ENCODE measurements at regions not wholly inside any gene's neighbourhood (a gene's known extent, or its start where the extent isn't known, plus 50 kb on each side); places are given as distances from the start of the nearest gene placed in this dataset.
"Not testable (repeated sequence)": the region's sequence is repeated elsewhere in the genome, so short reads cannot be mapped to it uniquely, and the experiment has no call there.

DNA sequence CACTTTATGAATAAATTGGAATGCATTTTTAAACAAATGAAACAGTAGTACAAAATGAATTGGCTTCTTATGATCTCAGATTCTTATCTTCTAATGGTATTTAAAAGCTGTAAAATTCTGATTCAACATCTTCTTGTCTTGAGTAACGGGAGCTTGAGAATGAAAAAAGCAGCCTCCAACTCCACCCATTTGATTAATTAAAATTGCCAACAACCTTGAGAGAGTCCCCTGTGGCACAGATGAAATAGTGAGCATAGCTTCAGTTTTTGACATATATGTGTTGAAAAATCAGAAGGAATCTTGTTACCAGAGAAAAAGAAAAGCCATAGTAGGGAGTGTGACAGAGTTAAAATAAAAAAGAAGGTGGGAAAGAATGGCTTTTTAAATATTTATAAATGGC is 1426.1 kb upstream of the CDH8 start:
- peak; percentile 13 for DNase-seq

DNA sequence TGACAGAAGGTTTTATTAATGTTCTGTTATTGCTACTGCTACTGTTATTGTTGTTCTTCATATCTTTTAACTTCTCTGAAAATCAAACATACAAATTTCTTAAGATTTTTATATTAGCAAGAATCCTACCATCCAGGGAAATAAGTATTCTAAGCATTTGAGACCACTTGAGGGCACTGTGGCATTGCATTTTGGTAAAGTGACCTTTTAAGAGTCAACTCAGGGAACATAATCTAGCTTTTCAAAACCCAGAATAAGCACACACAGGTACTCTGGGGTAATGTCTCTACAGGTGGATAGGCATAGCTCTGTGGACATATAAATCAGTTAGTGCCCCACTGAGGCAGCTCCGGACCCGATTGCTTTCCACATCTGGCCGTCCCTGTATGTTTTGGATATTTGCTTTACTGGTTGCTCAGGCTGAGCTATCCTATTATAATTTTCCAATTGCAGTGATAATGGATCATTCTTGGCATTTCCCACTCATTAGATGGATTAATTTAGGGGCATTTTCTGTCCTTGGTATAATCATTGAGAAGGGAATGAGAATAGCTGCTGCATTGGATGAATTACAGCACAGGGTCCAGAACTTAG is 1425.1 kb upstream of the CDH8 start:
- DNase-seq: peak; percentile 60

DNA sequence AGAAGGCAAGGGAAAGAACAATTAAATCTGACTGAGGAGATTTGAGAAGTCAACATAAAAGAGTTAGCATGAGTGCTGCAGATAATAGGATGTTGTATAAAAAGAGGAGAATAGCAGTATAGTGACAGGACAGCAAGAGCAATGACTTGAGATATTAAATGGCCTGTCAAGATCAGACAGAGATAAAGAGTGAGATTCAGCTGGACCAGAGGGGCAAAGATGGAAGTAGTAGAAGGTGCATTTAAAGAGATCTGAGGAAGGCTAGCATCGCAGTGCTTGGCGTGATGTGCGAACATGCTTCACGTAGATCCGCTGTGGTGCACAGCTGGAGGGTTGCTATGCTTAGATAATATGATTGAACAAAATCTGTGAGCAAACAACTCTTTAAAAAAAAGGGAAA is 1422.6 kb upstream of the CDH8 start:
- DNase-seq: no peak

DNA sequence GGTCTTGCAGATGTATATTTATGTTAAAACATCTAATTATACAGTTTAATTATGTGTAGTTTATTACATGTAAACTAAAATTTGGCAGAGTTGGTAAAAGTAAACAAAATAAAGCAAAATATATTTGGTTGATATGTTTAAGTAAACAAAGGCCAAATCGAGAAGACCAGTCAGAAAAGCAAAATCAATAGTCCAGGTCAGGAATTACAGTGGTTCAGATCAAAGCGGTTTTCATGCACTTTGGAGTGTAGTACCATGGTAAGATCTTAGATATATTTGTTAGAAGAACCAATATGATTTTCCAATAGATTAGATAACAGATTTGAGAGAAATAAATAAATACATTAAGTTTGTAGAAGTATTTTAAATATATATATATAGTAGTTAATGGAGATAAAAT is 1421.6 kb upstream of the CDH8 start:
- no peak for DNase-seq

DNA sequence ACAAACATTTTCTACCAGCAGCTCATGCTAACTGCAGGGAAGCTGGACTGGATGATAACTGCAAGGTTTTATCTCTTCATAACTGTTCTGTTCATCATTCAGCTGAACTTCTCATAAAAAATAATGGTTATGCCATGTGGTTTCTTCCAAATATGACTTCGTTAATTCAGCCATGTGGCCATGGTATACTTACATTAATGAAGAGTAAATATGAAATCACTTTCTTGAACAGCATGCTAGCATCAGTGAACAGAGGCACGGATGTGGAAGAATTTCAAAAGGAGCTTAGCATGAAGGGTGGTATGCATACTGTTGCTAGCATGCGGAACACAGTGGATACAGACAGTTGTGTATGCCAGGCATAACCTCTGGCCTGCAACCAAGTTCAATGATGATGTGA is 1417.0 kb upstream of the CDH8 start:
- no peak for DNase-seq

DNA sequence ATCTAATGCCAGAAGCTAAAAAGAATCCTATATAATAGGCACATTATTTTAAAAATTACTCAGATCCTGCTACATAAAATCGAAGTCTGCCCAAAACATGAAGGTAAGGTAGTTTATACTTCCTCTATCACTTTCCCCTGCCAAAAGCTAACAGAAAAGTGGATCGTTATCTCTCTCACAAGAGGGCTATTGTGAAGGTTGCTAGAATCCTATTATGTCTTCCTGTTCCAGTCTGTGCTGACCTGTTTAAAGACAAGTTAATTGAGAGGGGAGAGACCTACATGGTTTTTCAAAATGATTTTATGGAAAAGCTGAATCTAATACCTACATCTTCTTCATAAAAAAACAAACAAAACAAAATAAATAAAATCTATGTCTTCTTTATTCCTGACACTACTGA is 1410.9 kb upstream of the CDH8 start:
- DNase-seq: no peak

DNA sequence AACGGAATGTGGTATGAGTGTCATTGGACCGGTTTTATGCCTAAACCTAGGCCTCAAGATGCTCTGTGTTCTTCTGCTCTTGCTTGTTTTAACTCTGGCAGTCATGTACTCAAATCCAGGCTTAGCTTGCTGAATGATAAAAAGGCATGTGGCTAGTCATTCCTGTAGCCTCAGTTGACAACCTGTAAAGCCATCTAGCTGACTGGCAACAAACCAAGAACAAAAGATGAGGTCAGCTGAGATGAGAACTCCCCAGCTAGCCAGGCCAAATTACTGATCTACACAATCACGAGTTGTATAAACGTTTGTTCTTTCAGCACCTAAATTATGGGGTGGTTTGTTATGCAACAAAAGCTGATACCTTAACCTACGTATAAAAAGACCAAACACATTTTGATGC is 1406.0 kb upstream of the CDH8 start:
- no peak for DNase-seq

DNA sequence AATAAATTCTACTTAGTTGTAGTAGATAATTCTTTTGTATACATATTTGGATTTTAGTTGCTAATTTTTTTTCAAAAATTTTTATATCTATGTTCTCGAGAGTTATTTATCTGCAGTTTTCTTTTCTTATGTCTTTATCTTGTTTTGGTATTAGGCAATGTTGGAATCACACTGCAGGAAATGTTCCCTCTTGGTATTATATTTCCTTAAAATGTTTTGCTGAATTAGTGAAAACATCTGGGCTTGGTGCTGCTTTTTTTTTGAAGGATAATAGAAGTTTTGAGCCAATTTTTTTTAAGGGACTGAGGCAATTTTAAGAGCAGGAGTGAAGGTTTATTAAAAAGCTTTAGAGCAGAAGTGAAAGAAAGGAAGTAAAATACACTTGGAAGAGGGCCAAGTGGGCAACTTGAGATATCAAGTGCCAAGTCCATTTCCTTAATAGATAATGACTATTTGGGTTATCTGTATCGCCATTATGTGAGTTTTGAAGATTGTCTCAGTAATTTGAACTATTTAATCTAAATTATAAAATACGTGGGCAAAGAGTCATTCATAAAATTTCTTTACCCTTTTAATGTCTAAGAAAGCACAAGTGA is 1390.1 kb upstream of the CDH8 start:
- DNase-seq: no peak

DNA sequence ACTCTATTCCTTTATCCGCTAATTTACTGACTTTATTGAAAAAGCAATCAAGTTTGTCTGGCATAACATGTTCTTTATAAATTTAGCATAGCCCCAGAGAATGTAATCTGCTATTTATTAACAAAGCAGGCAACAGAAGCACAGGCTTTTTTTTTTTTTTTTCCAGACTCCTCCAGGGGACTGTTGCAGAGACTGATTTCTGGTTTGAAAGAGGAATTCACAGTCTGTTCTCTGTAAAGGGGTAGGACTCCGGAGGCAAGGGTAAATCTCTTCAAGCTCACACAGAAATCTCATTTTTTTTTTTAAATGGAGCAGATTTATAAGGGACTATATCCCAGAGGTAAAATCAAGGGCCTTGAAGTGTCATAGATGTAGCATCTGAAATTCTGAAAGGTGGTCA is 1386.5 kb upstream of the CDH8 start:
- no peak for DNase-seq

DNA sequence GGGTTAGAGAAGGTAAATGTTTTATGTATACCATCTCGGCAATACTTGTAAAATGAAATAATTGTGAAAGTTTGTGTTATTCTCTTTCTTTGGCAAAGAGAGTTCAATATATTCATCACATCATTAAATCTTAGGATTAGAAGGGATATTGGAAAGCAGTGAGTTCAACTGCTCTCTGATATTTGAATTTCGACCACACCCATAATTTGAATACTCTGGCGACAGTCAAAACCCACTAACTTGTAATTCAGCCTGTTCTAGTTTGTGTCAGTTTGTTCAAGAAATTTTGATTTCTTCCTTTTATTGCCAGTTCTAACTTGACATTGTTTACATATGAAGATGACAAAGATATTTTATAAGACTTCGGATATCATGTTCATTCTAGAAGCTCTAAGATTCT is 1380.5 kb upstream of the CDH8 start:
- DNase-seq: no peak

DNA sequence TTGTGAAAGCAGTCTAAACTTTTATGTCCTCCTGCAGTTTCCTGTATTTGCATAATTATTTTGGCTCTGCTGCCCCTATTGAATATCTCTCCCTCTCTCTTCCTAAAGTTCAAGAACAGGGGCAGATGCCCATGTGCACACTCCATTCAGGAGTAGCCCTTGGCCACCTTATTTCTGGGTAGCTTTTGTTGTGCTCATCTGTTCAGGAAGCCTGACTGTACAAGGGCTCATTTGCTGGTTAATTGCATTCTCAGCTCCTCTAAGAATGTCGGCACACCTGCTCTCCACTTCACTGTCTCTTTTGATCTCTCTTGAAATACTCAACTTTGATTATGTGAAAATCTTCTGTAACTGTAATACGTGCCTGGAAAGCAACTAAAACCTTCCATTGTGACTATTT is 1378.8 kb upstream of the CDH8 start:
- no peak for DNase-seq

DNA sequence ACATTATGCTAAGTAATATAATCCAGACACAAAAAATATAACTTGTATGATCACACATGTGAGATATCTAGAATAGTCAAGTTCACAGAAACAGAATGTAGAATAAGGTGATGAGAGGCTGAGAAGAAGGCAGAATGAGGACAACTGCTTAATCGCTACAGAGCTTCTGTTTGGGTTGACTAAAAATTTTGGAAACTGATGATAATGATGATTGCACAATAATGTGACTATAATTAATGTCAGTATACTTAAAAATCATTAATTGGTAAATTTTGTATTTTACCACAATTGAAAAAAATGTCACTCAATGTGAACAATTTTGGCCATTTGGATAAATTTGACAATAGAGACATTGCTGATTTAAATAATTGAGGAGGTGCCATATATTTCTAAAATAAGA is 1374.4 kb upstream of the CDH8 start:
- DNase-seq: no peak

DNA sequence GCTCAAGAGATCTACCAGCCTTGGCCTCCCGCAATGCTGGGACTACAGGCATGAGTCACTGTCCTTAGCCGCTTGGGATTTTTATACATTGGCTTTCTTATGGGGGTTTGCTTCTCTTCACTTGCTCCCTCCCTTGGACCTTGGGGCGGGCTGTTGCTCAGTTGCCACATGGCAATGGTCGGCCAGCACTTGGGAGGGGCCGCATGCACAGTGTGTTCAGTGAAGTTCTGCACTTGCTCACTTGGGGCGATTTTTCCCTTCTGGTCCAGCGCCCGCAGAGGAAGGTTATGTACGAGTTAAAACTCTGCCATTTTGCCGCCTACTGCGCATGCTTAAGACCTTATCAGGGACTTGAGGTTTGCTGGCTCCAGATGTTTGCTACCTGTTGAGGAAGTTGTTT is 1367.6 kb upstream of the CDH8 start:
- no peak for DNase-seq

DNA sequence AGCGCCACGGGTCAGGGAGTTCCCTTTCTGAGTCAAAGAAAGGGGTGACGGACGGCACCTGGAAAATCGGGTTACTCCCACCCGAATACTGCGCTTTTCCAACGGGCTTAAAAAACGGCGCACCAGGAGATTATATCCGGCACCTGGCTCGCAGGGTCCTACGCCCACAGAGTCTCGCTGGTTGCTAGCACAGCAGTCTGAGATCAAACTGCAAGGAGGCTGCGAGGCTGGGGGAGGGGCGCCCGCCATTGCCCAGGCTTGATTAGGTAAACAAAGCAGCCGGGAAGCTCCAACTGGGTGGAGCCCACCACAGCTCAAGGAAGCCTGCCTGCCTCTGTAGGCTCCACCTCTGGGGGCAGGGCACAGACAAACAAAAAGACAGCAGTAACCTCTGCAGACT is 1352.0 kb upstream of the CDH8 start:
- DNase-seq: not testable (repeated sequence)

DNA sequence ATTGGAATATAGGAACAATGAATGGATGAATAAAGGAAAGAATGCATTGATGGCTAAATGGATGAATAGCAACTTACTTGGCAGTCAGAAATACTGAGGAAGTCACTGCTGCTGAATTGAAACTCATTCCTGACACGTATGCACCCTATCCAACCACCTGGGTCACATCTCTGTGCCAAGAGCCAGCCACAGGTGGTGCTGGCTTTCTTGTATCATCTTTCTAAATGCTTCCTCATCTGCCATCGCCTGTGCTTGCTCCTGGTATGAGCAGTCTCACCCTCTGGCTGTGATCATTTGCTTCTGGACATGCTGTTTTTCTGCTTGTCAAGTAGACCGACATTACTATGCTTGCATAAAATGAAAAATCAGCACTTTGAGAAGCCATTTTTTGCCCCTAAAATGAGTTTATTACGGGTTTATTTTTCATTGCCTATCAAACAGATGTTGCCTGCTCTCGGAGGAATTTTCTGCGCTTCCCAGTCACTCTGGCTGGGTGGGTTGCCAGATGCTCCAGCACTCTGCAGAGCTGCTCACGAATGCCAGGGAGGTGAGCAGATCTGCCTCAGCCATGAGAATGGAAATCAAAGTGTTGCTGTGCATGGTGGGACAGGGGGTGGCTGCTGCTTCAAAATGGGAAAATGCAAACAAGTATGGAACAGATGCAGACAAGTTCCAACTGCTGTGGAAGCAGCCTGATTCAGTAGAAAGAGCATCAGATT is 1349.6 kb upstream of the CDH8 start:
- no peak for DNase-seq

DNA sequence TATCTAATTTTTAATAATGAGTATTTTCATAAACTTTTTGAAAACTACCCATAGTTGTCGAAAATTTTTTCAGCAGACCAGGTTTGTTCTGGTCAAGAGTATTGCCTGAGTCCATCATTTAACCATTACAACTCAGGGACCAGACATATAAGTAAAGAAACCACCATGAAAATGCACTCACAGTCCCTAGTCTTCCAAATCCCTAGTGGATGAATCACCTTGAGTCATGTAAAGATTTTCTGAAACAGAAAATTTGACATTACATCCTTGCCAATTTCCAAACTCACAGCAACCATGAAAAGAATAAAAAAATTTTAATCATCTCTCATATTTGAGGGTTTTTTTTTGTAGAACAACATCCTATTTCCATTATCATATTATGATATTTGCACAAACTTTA is 1337.5 kb upstream of the CDH8 start:
- peak; percentile 40 for DNase-seq

DNA sequence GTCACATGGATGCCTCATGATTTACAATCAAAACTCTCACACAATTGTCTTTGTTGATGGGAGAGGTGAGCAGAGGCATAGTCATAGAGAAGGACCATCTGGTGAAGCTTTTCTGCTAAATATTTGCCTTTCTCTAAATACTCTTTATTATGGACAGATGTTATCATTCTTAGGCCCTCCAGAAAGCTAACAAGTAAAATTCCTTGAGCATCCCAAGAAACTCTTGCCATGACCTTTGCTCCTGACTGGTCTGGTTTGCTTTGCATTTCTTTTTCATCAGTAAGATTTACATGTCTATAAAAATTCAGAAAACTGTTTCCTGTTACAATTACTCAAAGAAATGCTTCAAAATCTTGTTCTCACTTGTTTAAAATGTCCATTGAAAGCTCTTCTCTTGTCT is 1336.6 kb upstream of the CDH8 start:
- no peak for DNase-seq

DNA sequence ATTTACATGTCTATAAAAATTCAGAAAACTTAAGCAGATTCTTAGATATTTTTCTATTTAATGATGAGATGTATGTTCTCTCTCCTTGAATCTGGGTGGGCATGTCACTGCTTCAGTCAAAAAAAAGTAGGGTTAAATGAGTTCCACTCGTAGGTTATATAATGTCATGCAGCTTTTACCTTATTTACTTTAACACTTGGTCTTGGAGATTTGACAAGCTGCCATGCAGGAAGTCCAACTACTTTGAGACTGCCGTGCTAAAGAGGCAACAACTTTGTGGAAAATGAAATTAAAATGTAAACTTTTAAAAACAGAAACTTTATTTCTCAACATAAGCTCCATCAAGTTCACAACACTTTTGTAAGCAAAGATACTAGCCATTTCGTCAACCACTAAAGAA is 1336.0 kb upstream of the CDH8 start:
- DNase-seq: no peak

DNA sequence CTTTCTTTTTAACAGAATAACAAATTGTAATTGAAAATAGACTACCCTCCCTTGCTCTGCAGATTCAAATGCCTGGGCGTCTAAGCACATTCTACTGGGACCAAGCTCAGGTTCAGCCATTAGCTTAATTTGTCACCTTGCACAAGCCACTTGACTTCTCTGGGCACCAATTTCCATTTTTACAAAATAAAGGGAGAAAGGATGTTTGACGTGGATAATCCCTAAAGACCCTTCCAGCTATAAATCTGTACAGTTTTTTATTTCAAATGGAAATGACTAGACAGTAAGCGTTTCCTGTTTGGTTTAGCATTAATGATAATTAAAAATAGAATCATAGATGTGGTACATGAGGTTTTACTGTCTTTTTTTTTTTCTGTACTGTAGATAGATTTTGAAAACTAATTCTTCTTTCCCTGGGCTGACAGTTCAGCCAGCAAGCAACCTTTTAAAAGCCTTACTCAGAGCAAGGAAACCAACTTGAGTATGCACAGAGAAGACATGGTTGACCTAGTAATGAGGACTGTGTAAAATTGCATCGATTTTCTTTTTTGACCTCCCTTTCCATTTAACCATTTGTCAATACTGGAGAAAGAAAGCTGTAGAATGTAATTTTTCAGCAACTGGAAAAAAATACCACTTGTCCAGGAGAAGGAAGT is 1329.5 kb upstream of the CDH8 start:
- DNase-seq: no peak

DNA sequence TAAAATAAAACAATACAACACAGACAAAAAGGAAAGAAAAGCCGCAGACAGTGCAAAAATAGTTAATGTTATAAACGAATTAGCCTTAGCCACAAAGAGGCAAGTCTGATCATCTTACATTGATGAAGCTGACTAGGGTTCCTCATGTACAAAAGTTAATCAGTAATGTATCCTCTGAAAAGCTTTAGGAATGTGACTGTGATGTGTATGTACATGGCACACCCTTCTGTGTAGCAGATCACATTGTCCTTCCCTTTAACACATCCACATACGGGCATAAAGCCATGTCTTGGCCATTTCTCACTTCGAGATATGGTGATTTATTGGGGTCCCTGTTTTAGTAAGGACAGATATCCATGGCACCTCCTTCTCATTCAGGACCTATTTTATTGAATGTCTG is 1327.5 kb upstream of the CDH8 start:
- no peak for DNase-seq

DNA sequence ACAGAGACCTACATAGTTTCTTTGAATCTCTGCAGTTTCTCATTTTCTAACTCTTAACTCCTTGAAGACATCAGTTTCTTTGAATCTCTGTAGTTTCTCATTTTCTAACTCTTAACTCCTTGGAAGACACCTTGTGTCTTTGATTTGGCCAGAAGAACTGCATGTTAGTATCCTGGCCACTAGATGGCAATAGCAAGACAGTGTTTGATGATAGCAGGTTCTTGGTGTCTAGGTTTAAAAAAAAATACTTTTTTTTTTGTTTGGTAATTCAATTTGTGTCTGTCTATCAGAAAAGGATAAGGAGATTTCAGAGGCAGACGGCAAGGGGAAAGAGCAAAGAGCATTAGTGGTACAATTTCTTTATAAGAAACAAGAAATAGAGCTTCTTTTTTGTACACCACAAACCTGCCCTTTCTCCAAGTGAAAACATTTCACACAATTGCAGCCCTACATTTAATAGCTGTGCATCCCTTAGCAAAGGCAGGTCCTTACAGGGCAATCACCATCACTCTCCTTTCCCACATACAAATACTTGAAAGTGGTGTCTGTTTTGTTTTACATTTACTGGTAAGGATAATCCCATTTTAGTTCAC is 1324.9 kb upstream of the CDH8 start:
- DNase-seq: peak; percentile 63

DNA sequence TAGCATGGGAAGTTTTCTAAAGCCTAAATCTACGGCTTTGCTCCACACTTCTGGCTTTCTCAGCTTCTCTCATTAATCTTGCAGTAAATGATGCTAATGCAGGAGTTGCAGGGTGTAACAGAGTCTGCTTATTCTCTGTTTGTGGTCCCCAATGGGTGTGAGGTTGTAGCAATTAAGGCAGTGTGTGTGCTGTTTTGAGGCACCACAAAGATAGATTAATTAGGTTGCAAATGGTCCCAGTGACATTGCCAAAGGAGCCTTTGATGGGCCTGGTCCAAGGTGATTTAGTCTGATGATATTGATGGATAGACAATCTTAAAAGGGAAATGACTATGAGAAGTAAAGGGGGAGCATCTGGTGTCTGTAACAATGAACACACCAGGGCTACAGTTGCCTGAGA is 1313.7 kb upstream of the CDH8 start:
- DNase-seq: no peak

DNA sequence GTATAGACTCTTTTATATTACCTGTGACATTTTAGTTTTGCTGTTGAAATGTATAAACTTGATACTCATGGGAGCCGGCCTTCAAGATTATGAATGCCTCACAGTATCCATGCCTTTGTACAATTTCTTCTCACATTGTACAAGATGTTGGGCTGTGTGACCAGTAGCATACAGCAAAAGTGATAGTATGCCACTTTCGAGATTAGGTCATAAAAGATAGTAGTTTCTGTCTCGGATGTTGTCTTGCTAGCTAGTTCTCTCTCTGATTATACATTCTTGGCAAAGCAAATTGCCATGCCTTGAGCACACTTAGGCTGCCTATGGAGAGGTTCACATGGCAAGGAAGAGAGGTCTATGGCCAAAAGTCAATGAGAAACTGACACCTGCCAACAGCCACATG is 1309.8 kb upstream of the CDH8 start:
- DNase-seq: no peak

DNA sequence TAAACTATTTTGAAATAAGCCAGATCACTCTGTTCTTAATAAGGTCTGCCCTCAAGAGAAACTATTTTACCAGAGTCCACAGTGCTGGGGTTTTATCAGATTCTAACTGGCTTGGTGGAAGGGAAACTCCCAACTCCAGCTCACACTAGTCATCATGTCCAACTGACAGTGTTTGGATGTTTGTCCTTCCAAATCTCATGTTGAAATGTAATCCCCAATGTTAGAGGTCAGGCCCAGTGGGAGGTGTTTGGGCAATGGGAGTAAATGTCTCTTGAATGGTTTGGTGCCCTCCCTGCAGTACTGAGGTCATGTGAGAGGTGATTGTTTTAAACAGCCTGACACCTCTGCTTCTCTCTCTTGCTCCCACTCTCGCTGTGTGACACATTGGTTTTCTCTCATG is 1301.0 kb upstream of the CDH8 start:
- no peak for DNase-seq
